ENCODE measurements at regions not wholly inside any gene's neighbourhood (a gene's known extent, or its start where the extent isn't known, plus 50 kb on each side); places are given as distances from the start of the nearest gene placed in this dataset.

DNA sequence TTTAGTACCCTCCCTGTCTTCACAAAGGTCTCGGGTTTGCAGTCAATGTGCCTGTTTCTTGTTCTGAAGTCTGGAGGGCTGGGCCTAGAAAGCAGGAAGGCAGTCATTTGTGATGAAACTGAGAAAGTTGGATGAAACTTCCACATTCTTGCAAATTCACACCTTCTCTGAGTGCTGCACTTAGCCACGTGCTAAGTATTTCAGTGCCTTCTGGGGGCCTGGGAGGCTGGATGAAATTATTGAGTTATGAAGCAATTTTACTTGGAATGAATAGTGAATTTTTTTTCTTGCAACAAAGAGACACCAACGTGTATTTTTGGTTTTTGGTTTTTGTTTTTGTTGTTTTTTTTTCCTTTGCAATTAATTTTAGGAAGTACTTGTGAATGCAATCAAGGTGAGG is 71.2 kb downstream of the MSX1 start:
- Histone ChIP-seq H2AK5ac (ENCODE audit: insufficient read length, low read length) (no peak overlapping the region), H4K8ac (replicated peaks; ENCODE audit: insufficient read length, low read depth, low read length) (no peak overlapping the region), H3K9me3 (ENCODE audit: control insufficient read depth, low read depth, low read length) (no peaks in the 10 kb centered on the region), H2BK12ac (ENCODE audit: insufficient read length, low read depth, low read length) (no peak overlapping the region), H3K9ac (ENCODE audit: extremely low read depth, insufficient read length, low read length) (no peak overlapping the region), H3K4me1 (ENCODE audit: insufficient read depth, low read length) (no peaks in the 10 kb centered on the region), H2BK5ac (ENCODE audit: insufficient read length, low read length) (no peak overlapping the region), H3K56ac (ENCODE audit: insufficient read length, low read depth, low read length) (no peak overlapping the region), H3K23ac (ENCODE audit: insufficient read length, low read depth, low read length) (no peak overlapping the region), H3K18ac (ENCODE audit: insufficient read length, low read depth, low read length) (no peak overlapping the region), H3K79me1 (ENCODE audit: insufficient read depth, low read depth, low read length, poor library complexity, severe bottlenecking) (no peaks in the 10 kb centered on the region), H2BK20ac (ENCODE audit: low read depth, low read length, poor library complexity, severe bottlenecking) (no peak overlapping the region), H3K27me3 (ENCODE audit: insufficient read depth, low read length) (no peaks in the 10 kb centered on the region), H3T11ph (ENCODE audit: low read length) (no peak overlapping the region), H2AFZ (ENCODE audit: low read length) (no peak overlapping the region), H3K14ac (ENCODE audit: insufficient read depth, low read length) (no peak overlapping the region), H2BK120ac (ENCODE audit: low read depth, low read length, poor library complexity, severe bottlenecking) (no peak overlapping the region), H3K79me2 (ENCODE audit: insufficient read depth, low read length) (no peaks in the 10 kb centered on the region), H4K91ac (ENCODE audit: insufficient read length, low read depth, low read length) (no peak overlapping the region), H4K5ac (ENCODE audit: insufficient read length, low read depth, low read length) (no peak overlapping the region), H3K27ac (ENCODE audit: insufficient read length, low read depth, low read length) (no peak overlapping the region), H3K4ac (ENCODE audit: low read depth, low read length) (no peak overlapping the region), H3K23me2 (ENCODE audit: insufficient read length, low read depth, low read length, poor library complexity, severe bottlenecking) (no peaks in the 10 kb centered on the region), H3K4me2 (ENCODE audit: insufficient read depth, insufficient read length, low read length) (no peak overlapping the region), H2BK15ac (ENCODE audit: low read depth, low read length) (no peak overlapping the region), H4K20me1 (ENCODE audit: control insufficient read depth, insufficient read depth, insufficient read length) (no peaks in the 10 kb centered on the region)
- H3K4me1 Mint-ChIP-seq: no peaks in the 10 kb centered on the region
- peaks cover 61% of the 10 kb centered on the region for H3K27me3 Mint-ChIP-seq (ENCODE audit: low read depth)
- H3K4me3 Mint-ChIP-seq: no peak overlapping the region
- TF ChIP-seq CTCF (conservative IDR thresholded peaks at IDR 0.05): no peak
- peaks cover 0 to 8% of the 10 kb centered on the region in 2 experiments; a peak in 2 of 5 replicates for H3K9me3 Mint-ChIP-seq
- no CpG with 5 or more reads among the region's 3 CpGs for WGBS (ENCODE audit: extremely low coverage, insufficient read length, low lambda C conversion rate)
- no peaks in the 10 kb centered on the region for H3K36me3 Mint-ChIP-seq (ENCODE audit: insufficient read depth in 1 of 3, low read depth in 3 of 3)
- no peak for DNase-seq
- no peak overlapping the region for H3K27ac Mint-ChIP-seq

Measured in H9 (cell line).